Psoas muscle (tissue), 7 donors: ENCODE measurements at regions not wholly inside any gene's neighbourhood (a gene's known extent, or its start where the extent isn't known, plus 50 kb on each side); places are given as distances from the start of the nearest gene placed in this dataset.

Experiments
- ATAC-seq, 4 donors: fragments of 200-7000 bp; cut with Tn5 transposase; one replicate each; pipeline ENCODE4 v1.9.1; 2020; ENCODE audit warnings: moderate library complexity in 3 of 4, mild to moderate bottlenecking in 2 of 4
- DNase-seq, 2 donors: peaks; one replicate each; pipeline ENCODE4 v3.0.0-alpha.2; 2020
- H3K27ac ChIP-seq: fragments of 200-600 bp; one replicate; pipeline ENCODE4 v1.8.0; 2022
- H3K27me3 ChIP-seq, 3 donors: fragments of 200-600 bp in 1 of 3; one replicate each; pipeline versions ENCODE4 v1.6.1 to v1.8.0; 2013 to 2022; ENCODE audit warnings: low read length in 2 of 3, mild to moderate bottlenecking in 2 of 3, moderate library complexity in 1 of 3; ENCODE audit not compliant: insufficient read depth in 3 of 3
- H3K36me3 ChIP-seq, 2 donors: fragments of 200-600 bp in 1 of 2; one replicate each; pipeline versions ENCODE4 v1.6.1 to v1.8.0; 2013 to 2022; ENCODE audit warnings: low read depth in 1 of 2, mild to moderate bottlenecking in 1 of 2, moderate library complexity in 1 of 2; ENCODE audit not compliant: insufficient read depth in 1 of 2
- H3K4me1 ChIP-seq: fragments of 200-600 bp; one replicate; pipeline ENCODE4 v1.8.0; 2022
- H3K4me3 ChIP-seq: fragments of 200-600 bp; one replicate; pipeline ENCODE4 v1.8.0; 2022; ENCODE audit warnings: mild to moderate bottlenecking
- H3K9me3 ChIP-seq: fragments of 200-600 bp; one replicate; pipeline ENCODE4 v1.8.0; 2022
- CTCF ChIP-seq: fragments of 200-600 bp; IDR thresholded peaks from one replicate; pipeline ENCODE4 v1.8.0; 2022; ENCODE audit warnings: antibody characterized with exemption
- WGBS, 3 donors: extraction: QIAGEN DNeasy Blood & Tissue Kit; methylation state at CpG; one replicate each; pipeline versions ENCODE4 v1.1.6 to v1.1.7; 2013; 5-methylcytosine and 5-hydroxymethylcytosine counted together
- intact Hi-C, 2 donors: fragments of 100-400 bp; cut with DNase I; formaldehyde crosslinking; loops; one replicate each; pipeline versions ENCODE4 v1.11.0 to v1.14.2; 2022
- donor health status: healthy with polysubstance abuse.
- donor health status: DM: no; HTN: no; CAD: no; lungs with moderate emphysema.
- donor health status: Bipolar disorder and iron deficiency.
- donor health status: healthy.
- donor health status: DM: yes; HTN: yes; CAD: no.
- donor health status: DM: no; HTN: no; CAD: no.
- donor health status: DM: yes; HTN: yes; CAD: no.

- 54 to 65% (median 55%) methylated on average over 7 of the region's 7 CpGs for WGBS, 3 donors
- ATAC-seq (no peak), DNase-seq (no peak)
- intact Hi-C loops: loop anchor here in 1 of 2 donors (10.0 kb wide), 1 partner anchor 171 kb away; no protein-coding TSS in a partner anchor
- Histone ChIP-seq H3K27me3 (no peaks in the 10 kb centered on the region), H3K9me3 (no peaks in the 10 kb centered on the region), H3K36me3 (no peaks in the 10 kb centered on the region), H3K27ac (no peak overlapping the region), H3K4me3 (no peak overlapping the region), H3K4me1 (no peaks in the 10 kb centered on the region)
- no peak for TF ChIP-seq CTCF
These were observed 99.2 kb upstream of the RAPGEF2 start for GRCh38 chr4:159003420-159004253.

- no peaks in the 10 kb centered on the region for H3K27me3 ChIP-seq
- H3K4me3 ChIP-seq: no peak overlapping the region
- H3K4me1 ChIP-seq: peaks cover 10% of the 10 kb centered on the region
- no peak for DNase-seq
- TF ChIP-seq CTCF: no peak
- no peak overlapping the region for H3K27ac ChIP-seq
- H3K36me3 ChIP-seq: no peaks in the 10 kb centered on the region
- ATAC-seq: no peak
- no peaks in the 10 kb centered on the region for H3K9me3 ChIP-seq
- intact Hi-C loops: loop anchor here in 1 of 2 donors (10.0 kb wide), 1 partner anchor 169 kb away; no protein-coding TSS in a partner anchor
- 89 to 92% (median 89%) methylated on average over 3 of the region's 3 CpGs for WGBS, 3 donors
These were observed 96.7 kb upstream of the RAPGEF2 start for GRCh38 chr4:159006202-159006601.

GRCh38 chr4:159008671-159009070 is 94.2 kb upstream of the RAPGEF2 start:
- DNase-seq (no peak), ATAC-seq (no peak)
- intact Hi-C loops: loop anchor here in 1 of 2 donors (10.0 kb wide), 1 partner anchor 166 kb away; no protein-coding TSS in a partner anchor
- Histone ChIP-seq H3K4me1 (peaks cover 10% of the 10 kb centered on the region), H3K27ac (no peak overlapping the region), H3K36me3 (no peaks in the 10 kb centered on the region), H3K27me3 (no peaks in the 10 kb centered on the region), H3K4me3 (no peak overlapping the region), H3K9me3 (no peaks in the 10 kb centered on the region)
- TF ChIP-seq CTCF: no peak
- WGBS, 3 donors: 27 to 67% (median 51%) methylated on average over 1 of the region's 1 CpG

- H3K4me3 ChIP-seq: no peak overlapping the region
- no peaks in the 10 kb centered on the region for H3K9me3 ChIP-seq
- 88 to 94% (median 91%) methylated on average over 4 of the region's 4 CpGs for WGBS, 3 donors
- no peaks in the 10 kb centered on the region for H3K27me3 ChIP-seq
- H3K4me1 ChIP-seq: peaks cover 10% of the 10 kb centered on the region
- no peaks in the 10 kb centered on the region for H3K36me3 ChIP-seq
- no peak overlapping the region for H3K27ac ChIP-seq
- DNase-seq: no peak
- TF ChIP-seq CTCF: no peak
- intact Hi-C loops: loop anchor here in 1 of 2 donors (10.0 kb wide), 1 partner anchor 165 kb away; no protein-coding TSS in a partner anchor
- ATAC-seq: peak in 1 of 4 donors; percentile 38
These were observed 93.4 kb upstream of the RAPGEF2 start for GRCh38 chr4:159009521-159009920.
